Upper lobe of right lung (tissue), 1 donor: ENCODE measurements at regions not wholly inside any gene's neighbourhood (a gene's known extent, or its start where the extent isn't known, plus 50 kb on each side); places are given as distances from the start of the nearest gene placed in this dataset.

Experiments
- ATAC-seq: fragments of 200-7000 bp; cut with Tn5 transposase; one replicate; pipeline ENCODE4 v1.9.1; 2020; ENCODE audit warnings: mild to moderate bottlenecking, moderate library complexity
- DNase-seq: peaks from one replicate; pipeline ENCODE4 v3.0.0-alpha.2; 2020
- H3K27ac ChIP-seq: fragments of 200-600 bp; one replicate; pipeline ENCODE4 v1.8.0; 2022
- H3K27me3 ChIP-seq: fragments of 200-600 bp; one replicate; pipeline ENCODE4 v1.8.0; 2022; ENCODE audit warnings: mild to moderate bottlenecking
- H3K36me3 ChIP-seq: fragments of 200-600 bp; one replicate; pipeline ENCODE4 v1.8.0; 2022
- H3K4me1 ChIP-seq: fragments of 200-600 bp; one replicate; pipeline ENCODE4 v1.8.0; 2022
- H3K4me3 ChIP-seq: fragments of 200-600 bp; one replicate; pipeline ENCODE4 v1.8.0; 2022; ENCODE audit warnings: mild to moderate bottlenecking
- H3K9me3 ChIP-seq: fragments of 200-600 bp; one replicate; pipeline ENCODE4 v1.8.0; 2022
- CTCF ChIP-seq: fragments of 200-600 bp; IDR thresholded peaks from one replicate; pipeline ENCODE4 v1.8.0; 2022; ENCODE audit warnings: antibody characterized with exemption
- intact Hi-C: fragments of 100-400 bp; cut with DNase I; formaldehyde crosslinking; loops from one replicate; pipeline ENCODE4 v1.11.0; 2022
- donor health status: DM: no; HTN: yes; CAD: no; lungs with severe emphysema.

- no peaks in the 10 kb centered on the region for H3K36me3 ChIP-seq
- no peaks in the 10 kb centered on the region for H3K27me3 ChIP-seq
- no peak overlapping the region for H3K4me3 ChIP-seq
- H3K27ac ChIP-seq, result no peak overlapping the region
- DNase-seq (no peak), ATAC-seq (no peak)
- TF ChIP-seq CTCF, result no peak
- H3K9me3 ChIP-seq, result no peaks in the 10 kb centered on the region
- intact Hi-C loops, result no loop called here
- H3K4me1 ChIP-seq, result no peaks in the 10 kb centered on the region
These were observed 159.1 kb upstream of the PDZRN3 start for GRCh38 chr3:73783811-73784210.

- DNase-seq, result no peak
- H3K4me1 ChIP-seq, result no peaks in the 10 kb centered on the region
- H3K4me3 ChIP-seq, result no peak overlapping the region
- no peak overlapping the region for H3K27ac ChIP-seq
- H3K36me3 ChIP-seq, result no peaks in the 10 kb centered on the region
- TF ChIP-seq CTCF, result no peak
- no peaks in the 10 kb centered on the region for H3K27me3 ChIP-seq
- intact Hi-C loops, result no loop called here
- H3K9me3 ChIP-seq, result no peaks in the 10 kb centered on the region
- no peak for ATAC-seq
These were observed 156.8 kb upstream of the PDZRN3 start for GRCh38 chr3:73781541-73781940.

- H3K27ac ChIP-seq, result no peak overlapping the region
- H3K9me3 ChIP-seq, result no peaks in the 10 kb centered on the region
- ATAC-seq (no peak), DNase-seq (no peak)
- H3K27me3 ChIP-seq, result no peaks in the 10 kb centered on the region
- H3K36me3 ChIP-seq, result no peaks in the 10 kb centered on the region
- TF ChIP-seq CTCF, result no peak
- intact Hi-C loops, result no loop called here
- no peaks in the 10 kb centered on the region for H3K4me1 ChIP-seq
- H3K4me3 ChIP-seq, result no peak overlapping the region
These were observed 149.9 kb upstream of the PDZRN3 start for GRCh38 chr3:73774645-73775044.

- Histone ChIP-seq H3K4me1 (no peaks in the 10 kb centered on the region), H3K27ac (no peak overlapping the region), H3K36me3 (no peaks in the 10 kb centered on the region), H3K27me3 (no peaks in the 10 kb centered on the region), H3K4me3 (no peak overlapping the region), H3K9me3 (no peaks in the 10 kb centered on the region)
- DNase-seq, result no peak
- no peak for TF ChIP-seq CTCF
- ATAC-seq, result no peak
- intact Hi-C loops, result no loop called here
These were observed 148.5 kb upstream of the PDZRN3 start for GRCh38 chr3:73773233-73773632.

- H3K36me3 ChIP-seq, result no peaks in the 10 kb centered on the region
- H3K4me1 ChIP-seq, result no peaks in the 10 kb centered on the region
- peak overlapping the region; percentile 30 for H3K27ac ChIP-seq
- ATAC-seq (no peak), DNase-seq (no peak)
- no peak overlapping the region for H3K4me3 ChIP-seq
- H3K27me3 ChIP-seq, result no peaks in the 10 kb centered on the region
- no peaks in the 10 kb centered on the region for H3K9me3 ChIP-seq
- intact Hi-C loops, result no loop called here
- no peak for TF ChIP-seq CTCF
These were observed 147.5 kb upstream of the PDZRN3 start for GRCh38 chr3:73772076-73772886.
